ENCODE measurements at regions not wholly inside any gene's neighbourhood (a gene's known extent, or its start where the extent isn't known, plus 50 kb on each side); places are given as distances from the start of the nearest gene placed in this dataset.

DNA sequence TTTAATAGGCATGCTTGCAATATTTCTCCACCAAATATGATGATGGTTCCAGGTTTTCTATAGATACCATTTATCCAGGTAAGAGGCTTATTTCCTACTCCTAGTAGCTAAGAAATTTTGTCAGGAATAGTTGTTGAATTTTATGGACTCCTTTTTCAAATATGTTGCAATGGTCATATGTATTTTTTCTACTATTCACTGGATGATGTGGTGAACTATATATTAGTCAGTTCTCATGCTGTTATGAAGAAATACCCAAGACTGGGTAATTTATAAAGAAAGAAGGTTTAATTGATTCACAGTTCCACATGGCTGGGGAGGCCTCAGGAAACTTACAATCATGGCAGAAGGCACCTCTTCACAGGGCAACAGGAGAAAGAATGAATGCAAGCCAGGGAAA is 141.1 kb upstream of the NR3C1 start:
- TF ChIP-seq, protein P1, sequence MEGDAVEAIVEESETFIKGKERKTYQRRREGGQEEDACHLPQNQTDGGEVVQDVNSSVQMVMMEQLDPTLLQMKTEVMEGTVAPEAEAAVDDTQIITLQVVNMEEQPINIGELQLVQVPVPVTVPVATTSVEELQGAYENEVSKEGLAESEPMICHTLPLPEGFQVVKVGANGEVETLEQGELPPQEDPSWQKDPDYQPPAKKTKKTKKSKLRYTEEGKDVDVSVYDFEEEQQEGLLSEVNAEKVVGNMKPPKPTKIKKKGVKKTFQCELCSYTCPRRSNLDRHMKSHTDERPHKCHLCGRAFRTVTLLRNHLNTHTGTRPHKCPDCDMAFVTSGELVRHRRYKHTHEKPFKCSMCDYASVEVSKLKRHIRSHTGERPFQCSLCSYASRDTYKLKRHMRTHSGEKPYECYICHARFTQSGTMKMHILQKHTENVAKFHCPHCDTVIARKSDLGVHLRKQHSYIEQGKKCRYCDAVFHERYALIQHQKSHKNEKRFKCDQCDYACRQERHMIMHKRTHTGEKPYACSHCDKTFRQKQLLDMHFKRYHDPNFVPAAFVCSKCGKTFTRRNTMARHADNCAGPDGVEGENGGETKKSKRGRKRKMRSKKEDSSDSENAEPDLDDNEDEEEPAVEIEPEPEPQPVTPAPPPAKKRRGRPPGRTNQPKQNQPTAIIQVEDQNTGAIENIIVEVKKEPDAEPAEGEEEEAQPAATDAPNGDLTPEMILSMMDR (IDR thresholded peaks at IDR 0.05; ENCODE audit: low read depth, low read length): no peak
- no peak for TF ChIP-seq EZH2phosphoT487 (IDR thresholded peaks at IDR 0.05; ENCODE audit: low read depth)
- H2AFZ ChIP-seq (ENCODE audit: low read depth, low read length): no peak overlapping the region
- no peaks in the 10 kb centered on the region for H3K4me1 ChIP-seq (ENCODE audit: low read length)
- no peaks in the 10 kb centered on the region for H4K20me1 ChIP-seq (ENCODE audit: insufficient read depth, low read length)
- H3K36me3 ChIP-seq (replicated peaks; ENCODE audit: low read depth, low read length): no peaks in the 10 kb centered on the region
- H3K4me3 ChIP-seq (ENCODE audit: low read length): no peak overlapping the region
- H3K27me3 ChIP-seq (ENCODE audit: low read depth, low read length): no peaks in the 10 kb centered on the region
- H3K79me2 ChIP-seq (ENCODE audit: low read length): no peaks in the 10 kb centered on the region
- H3K4me2 ChIP-seq (ENCODE audit: low read length): no peak overlapping the region
- H3K27ac ChIP-seq (ENCODE audit: low read length): no peak overlapping the region
- no peaks in the 10 kb centered on the region for H3K9me3 ChIP-seq (ENCODE audit: insufficient read depth, low read length)
- H3K9ac ChIP-seq (ENCODE audit: low read length): no peak overlapping the region

DNA sequence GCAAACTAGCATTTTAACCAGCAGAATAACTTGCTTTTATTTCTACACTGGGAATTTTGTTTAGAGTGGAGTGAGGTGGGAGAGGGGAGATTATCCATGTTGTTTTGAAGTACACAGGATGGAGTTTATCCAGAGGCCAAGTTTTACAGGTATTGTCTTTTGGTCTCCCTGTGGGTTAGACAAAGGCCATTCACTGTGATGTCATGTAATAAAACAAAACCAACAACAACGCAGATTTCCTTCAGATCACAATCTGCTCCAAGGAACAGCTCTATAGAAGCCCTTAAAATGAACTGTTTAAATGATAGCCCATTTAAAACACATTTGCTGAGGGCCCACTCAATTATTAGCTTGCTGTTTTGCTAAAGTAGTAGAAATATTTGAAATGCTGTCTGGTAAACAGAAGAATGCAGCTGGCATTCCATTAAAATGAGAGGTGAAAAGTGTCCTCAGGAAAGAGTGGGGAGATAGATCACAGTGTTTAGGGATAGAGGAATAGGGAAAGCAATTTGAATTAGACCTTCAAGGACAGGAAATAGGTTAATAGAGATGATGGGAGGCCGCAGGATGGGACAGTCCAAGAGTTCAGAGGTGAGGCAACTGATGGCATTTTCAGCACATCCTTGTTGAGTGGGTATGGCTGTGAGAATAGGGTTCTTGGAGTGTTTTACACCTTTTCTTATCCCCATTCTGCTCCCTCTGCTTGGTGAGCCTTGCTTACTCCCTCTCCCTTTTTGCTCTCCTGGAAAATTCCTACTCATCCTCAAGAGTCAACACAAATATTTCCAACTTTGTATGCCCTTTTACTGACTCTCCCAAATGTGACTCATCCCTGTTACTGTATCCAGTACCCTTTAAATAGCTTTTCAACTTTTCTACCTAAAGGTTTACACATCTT is 140.1 kb upstream of the NR3C1 start:
- Histone ChIP-seq H3K27ac (ENCODE audit: low read length) (no peak overlapping the region), H3K4me1 (ENCODE audit: low read length) (no peaks in the 10 kb centered on the region)

DNA sequence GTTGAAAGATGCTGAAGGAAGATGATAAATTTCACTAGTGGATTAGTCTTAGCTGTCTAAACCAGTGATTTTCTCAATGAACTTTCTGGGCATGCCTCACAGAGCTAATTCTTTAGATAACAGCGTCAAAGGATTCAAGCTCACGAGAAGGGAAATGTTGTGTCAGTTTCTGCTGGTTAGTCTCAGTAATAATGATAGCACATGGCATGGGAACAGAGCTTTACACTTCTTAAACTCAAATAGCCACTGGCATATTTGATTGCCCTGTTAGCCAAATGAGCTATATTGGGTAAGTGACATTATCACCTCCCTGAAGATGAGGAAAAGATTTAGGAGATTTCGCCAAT is 139.3 kb upstream of the NR3C1 start:
- no peak overlapping the region for H2AFZ ChIP-seq (ENCODE audit: low read depth, low read length)
- no peaks in the 10 kb centered on the region for H3K4me1 ChIP-seq (ENCODE audit: low read length)
- H3K27ac ChIP-seq (ENCODE audit: low read length): no peak overlapping the region
- no peaks in the 10 kb centered on the region for H3K36me3 ChIP-seq (replicated peaks; ENCODE audit: low read depth, low read length)
- H3K9me3 ChIP-seq (ENCODE audit: insufficient read depth, low read length): no peaks in the 10 kb centered on the region
- H3K9ac ChIP-seq (ENCODE audit: low read length): no peak overlapping the region
- H3K4me2 ChIP-seq (ENCODE audit: low read length): no peak overlapping the region
- no peaks in the 10 kb centered on the region for H3K27me3 ChIP-seq (ENCODE audit: low read depth, low read length)
- no peak for TF ChIP-seq EZH2phosphoT487 (IDR thresholded peaks at IDR 0.05; ENCODE audit: low read depth)
- TF ChIP-seq, protein P1 (IDR thresholded peaks at IDR 0.05; ENCODE audit: low read depth, low read length): no peak
- no peaks in the 10 kb centered on the region for H3K79me2 ChIP-seq (ENCODE audit: low read length)
- H4K20me1 ChIP-seq (ENCODE audit: insufficient read depth, low read length): no peaks in the 10 kb centered on the region
- H3K4me3 ChIP-seq (ENCODE audit: low read length): no peak overlapping the region

More for the DNA sequence above, 140.1 kb upstream of the NR3C1 start:
- Histone ChIP-seq H3K27me3 (ENCODE audit: low read depth, low read length) (no peaks in the 10 kb centered on the region), H3K9me3 (ENCODE audit: insufficient read depth, low read length) (no peaks in the 10 kb centered on the region), H3K36me3 (replicated peaks; ENCODE audit: low read depth, low read length) (no peaks in the 10 kb centered on the region), H4K20me1 (ENCODE audit: insufficient read depth, low read length) (no peaks in the 10 kb centered on the region), H3K4me3 (ENCODE audit: low read length) (no peak overlapping the region), H3K9ac (ENCODE audit: low read length) (no peak overlapping the region), H2AFZ (ENCODE audit: low read depth, low read length) (no peak overlapping the region), H3K79me2 (ENCODE audit: low read length) (no peaks in the 10 kb centered on the region), H3K4me2 (ENCODE audit: low read length) (no peak overlapping the region)
- TF ChIP-seq, protein P1 (IDR thresholded peaks at IDR 0.05; ENCODE audit: low read depth, low read length): no peak
- no peak for TF ChIP-seq EZH2phosphoT487 (IDR thresholded peaks at IDR 0.05; ENCODE audit: low read depth)

DNA sequence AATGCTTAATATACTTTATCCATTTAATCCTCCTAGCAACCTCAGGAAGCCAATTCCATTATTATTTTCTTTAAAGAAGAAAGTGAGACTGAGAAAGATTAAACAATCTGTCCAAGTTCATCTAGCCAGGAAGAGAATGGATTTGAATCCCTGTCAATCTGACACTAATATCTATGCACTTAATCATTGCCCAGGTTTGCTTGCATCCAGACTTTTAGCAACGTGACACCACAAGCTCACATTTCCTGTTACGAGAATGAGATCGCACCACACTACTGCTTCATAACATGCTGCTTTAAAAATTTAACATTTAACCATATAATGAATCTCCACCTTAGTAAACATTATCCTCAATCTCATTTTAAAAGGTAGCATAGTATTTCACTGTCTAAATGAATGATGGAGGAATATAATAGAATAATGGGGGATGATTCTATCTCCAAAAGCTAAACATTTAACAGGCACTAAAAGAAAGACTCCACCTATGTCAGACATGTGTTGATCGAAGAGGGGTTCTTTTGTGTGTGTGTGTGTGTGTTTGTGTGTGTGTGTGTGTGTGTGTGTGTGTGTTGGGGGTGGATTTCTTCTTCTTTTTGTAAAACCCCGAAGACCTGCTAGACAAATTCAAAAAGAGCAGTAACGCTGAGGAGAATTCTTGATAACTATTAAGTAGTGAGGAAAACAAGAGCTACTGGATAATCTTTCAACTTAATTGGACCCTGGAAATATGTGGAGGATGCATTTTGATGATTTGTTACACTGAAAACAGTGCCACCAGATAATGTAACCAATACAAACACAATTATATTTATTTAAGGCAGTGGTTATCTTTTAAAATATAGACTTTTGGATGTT is 138.7 kb upstream of the NR3C1 start:
- no peak overlapping the region for H3K4me2 ChIP-seq (ENCODE audit: low read length)
- H3K27me3 ChIP-seq (ENCODE audit: low read depth, low read length): no peaks in the 10 kb centered on the region
- H3K79me2 ChIP-seq (ENCODE audit: low read length): no peaks in the 10 kb centered on the region
- H3K36me3 ChIP-seq (replicated peaks; ENCODE audit: low read depth, low read length): no peaks in the 10 kb centered on the region
- H3K27ac ChIP-seq (ENCODE audit: low read length): no peak overlapping the region
- no peaks in the 10 kb centered on the region for H4K20me1 ChIP-seq (ENCODE audit: insufficient read depth, low read length)
- no peaks in the 10 kb centered on the region for H3K9me3 ChIP-seq (ENCODE audit: insufficient read depth, low read length)
- no peak for TF ChIP-seq EZH2phosphoT487 (IDR thresholded peaks at IDR 0.05; ENCODE audit: low read depth)
- H3K4me3 ChIP-seq (ENCODE audit: low read length): no peak overlapping the region
- no peak overlapping the region for H2AFZ ChIP-seq (ENCODE audit: low read depth, low read length)
- no peaks in the 10 kb centered on the region for H3K4me1 ChIP-seq (ENCODE audit: low read length)
- H3K9ac ChIP-seq (ENCODE audit: low read length): no peak overlapping the region
